ENCODE measurements at regions not wholly inside any gene's neighbourhood (a gene's known extent, or its start where the extent isn't known, plus 50 kb on each side); places are given as distances from the start of the nearest gene placed in this dataset.
A peak's percentile ranks its signal among the peaks of the same experiment; 100 is the strongest.
"Not testable (repeated sequence)": the region's sequence is repeated elsewhere in the genome, so short reads cannot be mapped to it uniquely, and the experiment has no call there.

GRCh38 chr10:42690449-42691360 is 52.3 kb upstream of the ZNF33B start:
- Histone ChIP-seq H3K4me3 (ENCODE audit: low read length) (no peak overlapping the region), H3K36me3 (ENCODE audit: control insufficient read depth, insufficient read depth, low read length) (no peaks in the 10 kb centered on the region), H3K27me3 (ENCODE audit: control insufficient read depth, insufficient read depth, low read length) (no peaks in the 10 kb centered on the region), H3K27ac (ENCODE audit: low read length) (no peak overlapping the region), H3K9me3 (ENCODE audit: control insufficient read depth, low read depth, low read length) (peaks cover 4% of the 10 kb centered on the region), H3K4me1 (ENCODE audit: control insufficient read depth, insufficient read depth, low read length) (no peaks in the 10 kb centered on the region)
- WGBS (ENCODE audit: insufficient coverage, low lambda C conversion rate) = no CpG with 5 or more reads among the region's 29 CpGs
- no peak for DNase-seq

- H3K4me3 ChIP-seq (ENCODE audit: low read length) = no peak overlapping the region
- H3K27ac ChIP-seq (ENCODE audit: low read length) = no peak overlapping the region
- no peak for DNase-seq
- H3K4me1 ChIP-seq (ENCODE audit: control insufficient read depth, insufficient read depth, low read length) = no peaks in the 10 kb centered on the region
- H3K27me3 ChIP-seq (ENCODE audit: control insufficient read depth, insufficient read depth, low read length) = no peaks in the 10 kb centered on the region
- H3K36me3 ChIP-seq (ENCODE audit: control insufficient read depth, insufficient read depth, low read length) = no peaks in the 10 kb centered on the region
- WGBS (ENCODE audit: insufficient coverage, low lambda C conversion rate) = no CpG with 5 or more reads among the region's 25 CpGs
- H3K9me3 ChIP-seq (ENCODE audit: control insufficient read depth, low read depth, low read length) = peaks cover 4% of the 10 kb centered on the region
Measured at GRCh38 chr10:42691361-42692120, 53.2 kb upstream of the ZNF33B start.

GRCh38 chr10:42697926-42698325 is 59.6 kb upstream of the ZNF33B start:
- no peaks in the 10 kb centered on the region for H3K36me3 ChIP-seq (ENCODE audit: control insufficient read depth, insufficient read depth, low read length)
- H3K4me3 ChIP-seq (ENCODE audit: low read length) = no peak overlapping the region
- no peak for DNase-seq
- no peaks in the 10 kb centered on the region for H3K27me3 ChIP-seq (ENCODE audit: control insufficient read depth, insufficient read depth, low read length)
- H3K9me3 ChIP-seq (ENCODE audit: control insufficient read depth, low read depth, low read length) = no peaks in the 10 kb centered on the region
- no peaks in the 10 kb centered on the region for H3K4me1 ChIP-seq (ENCODE audit: control insufficient read depth, insufficient read depth, low read length)
- no peak overlapping the region for H3K27ac ChIP-seq (ENCODE audit: low read length)
- WGBS (ENCODE audit: insufficient coverage, low lambda C conversion rate) = 40% methylated on average over 1 of the region's 2 CpGs

GRCh38 chr10:42707234-42707633 is 68.9 kb upstream of the ZNF33B start:
- no peaks in the 10 kb centered on the region for H3K4me1 ChIP-seq (ENCODE audit: control insufficient read depth, insufficient read depth, low read length)
- H3K27me3 ChIP-seq (ENCODE audit: control insufficient read depth, insufficient read depth, low read length) = no peaks in the 10 kb centered on the region
- no peaks in the 10 kb centered on the region for H3K36me3 ChIP-seq (ENCODE audit: control insufficient read depth, insufficient read depth, low read length)
- WGBS (ENCODE audit: insufficient coverage, low lambda C conversion rate) = 60% methylated on average over 1 of the region's 4 CpGs
- H3K9me3 ChIP-seq (ENCODE audit: control insufficient read depth, low read depth, low read length) = no peaks in the 10 kb centered on the region
- no peak overlapping the region for H3K4me3 ChIP-seq (ENCODE audit: low read length)
- DNase-seq = peak in 1 of 2 donors; percentile 8
- H3K27ac ChIP-seq (ENCODE audit: low read length) = no peak overlapping the region

- not testable (repeated sequence) for H3K27ac ChIP-seq (ENCODE audit: low read length); H3K4me1 ChIP-seq (ENCODE audit: control insufficient read depth, insufficient read depth, low read length); H3K9me3 ChIP-seq (ENCODE audit: control insufficient read depth, low read depth, low read length); H3K27me3 ChIP-seq (ENCODE audit: control insufficient read depth, insufficient read depth, low read length); H3K4me3 ChIP-seq (ENCODE audit: low read length); DNase-seq; H3K36me3 ChIP-seq (ENCODE audit: control insufficient read depth, insufficient read depth, low read length)
- WGBS (ENCODE audit: insufficient coverage, low lambda C conversion rate) = 83% methylated on average over 3 of the region's 5 CpGs
Measured at GRCh38 chr10:42719339-42719738, 63.3 kb upstream of the BMS1 start.

GRCh38 chr10:42722575-42722974 is 60.0 kb upstream of the BMS1 start:
- H3K4me3 ChIP-seq (ENCODE audit: low read length) = no peak overlapping the region
- H3K27ac ChIP-seq (ENCODE audit: low read length) = no peak overlapping the region
- H3K36me3 ChIP-seq (ENCODE audit: control insufficient read depth, insufficient read depth, low read length) = no peaks in the 10 kb centered on the region
- 76% methylated on average over 3 of the region's 4 CpGs for WGBS (ENCODE audit: insufficient coverage, low lambda C conversion rate)
- DNase-seq = no peak
- no peaks in the 10 kb centered on the region for H3K4me1 ChIP-seq (ENCODE audit: control insufficient read depth, insufficient read depth, low read length)
- H3K9me3 ChIP-seq (ENCODE audit: control insufficient read depth, low read depth, low read length) = no peaks in the 10 kb centered on the region
- no peaks in the 10 kb centered on the region for H3K27me3 ChIP-seq (ENCODE audit: control insufficient read depth, insufficient read depth, low read length)

- H3K9me3 ChIP-seq (ENCODE audit: control insufficient read depth, low read depth, low read length); DNase-seq; H3K27me3 ChIP-seq (ENCODE audit: control insufficient read depth, insufficient read depth, low read length); H3K36me3 ChIP-seq (ENCODE audit: control insufficient read depth, insufficient read depth, low read length); H3K4me3 ChIP-seq (ENCODE audit: low read length); H3K27ac ChIP-seq (ENCODE audit: low read length); H3K4me1 ChIP-seq (ENCODE audit: control insufficient read depth, insufficient read depth, low read length): not testable (repeated sequence)
- WGBS (ENCODE audit: insufficient coverage, low lambda C conversion rate) = 80% methylated on average over 1 of the region's 3 CpGs
Measured at GRCh38 chr10:42723549-42723948, 59.0 kb upstream of the BMS1 start.

- H3K4me1 ChIP-seq (ENCODE audit: control insufficient read depth, insufficient read depth, low read length); H3K27ac ChIP-seq (ENCODE audit: low read length); H3K9me3 ChIP-seq (ENCODE audit: control insufficient read depth, low read depth, low read length); DNase-seq; H3K27me3 ChIP-seq (ENCODE audit: control insufficient read depth, insufficient read depth, low read length); H3K36me3 ChIP-seq (ENCODE audit: control insufficient read depth, insufficient read depth, low read length); H3K4me3 ChIP-seq (ENCODE audit: low read length): not testable (repeated sequence)
- WGBS (ENCODE audit: insufficient coverage, low lambda C conversion rate) = no CpG with 5 or more reads among the region's 2 CpGs
Measured at GRCh38 chr10:42724660-42725059, 57.9 kb upstream of the BMS1 start.

GRCh38 chr10:42732266-42732665 is 50.3 kb upstream of the BMS1 start:
- no CpG with 5 or more reads among the region's 4 CpGs for WGBS (ENCODE audit: insufficient coverage, low lambda C conversion rate)
- no peaks in the 10 kb centered on the region for H3K9me3 ChIP-seq (ENCODE audit: control insufficient read depth, low read depth, low read length)
- H3K4me3 ChIP-seq (ENCODE audit: low read length) = no peak overlapping the region
- DNase-seq = no peak
- no peak overlapping the region for H3K27ac ChIP-seq (ENCODE audit: low read length)
- H3K27me3 ChIP-seq (ENCODE audit: control insufficient read depth, insufficient read depth, low read length) = no peaks in the 10 kb centered on the region
- H3K36me3 ChIP-seq (ENCODE audit: control insufficient read depth, insufficient read depth, low read length) = no peaks in the 10 kb centered on the region
- no peaks in the 10 kb centered on the region for H3K4me1 ChIP-seq (ENCODE audit: control insufficient read depth, insufficient read depth, low read length)
